Liver (tissue), 3 donors: ENCODE measurements at regions not wholly inside any gene's neighbourhood (a gene's known extent, or its start where the extent isn't known, plus 50 kb on each side); places are given as distances from the start of the nearest gene placed in this dataset.

Experiments
- EGR1 ChIP-seq, 2 donors: IDR thresholded peaks; 2 replicates each; pipeline ENCODE4 v1.6.1; 2016 to 2018; ENCODE audit warnings: antibody characterized with exemption in 2 of 2, low read depth in 2 of 2
- FOXA1 ChIP-seq: IDR thresholded peaks from 2 replicates; pipeline ENCODE4 v1.6.1; 2016; ENCODE audit warnings: antibody characterized with exemption
- FOXA2 ChIP-seq: IDR thresholded peaks from 2 replicates; pipeline ENCODE4 v1.6.1; 2016; ENCODE audit warnings: antibody characterized with exemption
- GABPA ChIP-seq, 2 donors: IDR thresholded peaks in 1 of 2; conservative IDR thresholded peaks in 1 of 2; 2 replicates each; pipeline ENCODE4 v1.6.1; 2016; ENCODE audit warnings: antibody characterized with exemption in 2 of 2, mild to moderate bottlenecking in 1 of 2, moderate library complexity in 1 of 2
- JUND ChIP-seq, 2 donors: IDR thresholded peaks; 2 replicates each; pipeline ENCODE4 v1.6.1; 2016; ENCODE audit warnings: antibody characterized with exemption in 2 of 2
- RXRA ChIP-seq, 2 donors: IDR thresholded peaks; 2 replicates each; pipeline ENCODE4 v1.6.1; 2017 to 2018; ENCODE audit warnings: antibody characterized with exemption in 2 of 2, mild to moderate bottlenecking in 1 of 2
- SP1 ChIP-seq: IDR thresholded peaks from 2 replicates; pipeline ENCODE4 v1.6.1; 2018; ENCODE audit warnings: antibody characterized with exemption, mild to moderate bottlenecking
- TAF1 ChIP-seq: conservative IDR thresholded peaks from 2 replicates; pipeline ENCODE4 v1.6.1; 2016; ENCODE audit warnings: antibody characterized with exemption, mild to moderate bottlenecking
- YY1 ChIP-seq: IDR thresholded peaks from 2 replicates; pipeline ENCODE4 v1.6.1; 2016; ENCODE audit warnings: antibody characterized with exemption, mild to moderate bottlenecking
- ZBTB33 ChIP-seq: IDR thresholded peaks from 2 replicates; pipeline ENCODE4 v1.6.1; 2016; ENCODE audit warnings: antibody characterized with exemption
- TF ChIP-seq, protein P1 (sequence below): fragments of 150-350 bp; IDR thresholded peaks from 2 replicates; pipeline ENCODE4 v1.5.1; 2017; ENCODE audit warnings: improper control_type of control experiment, low read depth, low read length; ENCODE audit not compliant: missing input control
- TF ChIP-seq, protein P2 (sequence below): IDR thresholded peaks from 2 replicates; pipeline ENCODE4 v1.6.1; 2016; ENCODE audit warnings: antibody characterized with exemption, mild to moderate bottlenecking
- TF ChIP-seq, protein P3 (sequence below): IDR thresholded peaks from 2 replicates; pipeline ENCODE4 v1.6.1; 2016; ENCODE audit warnings: antibody characterized with exemption
- donor health status: healthy.
- donor health status: healthy.

DNA sequence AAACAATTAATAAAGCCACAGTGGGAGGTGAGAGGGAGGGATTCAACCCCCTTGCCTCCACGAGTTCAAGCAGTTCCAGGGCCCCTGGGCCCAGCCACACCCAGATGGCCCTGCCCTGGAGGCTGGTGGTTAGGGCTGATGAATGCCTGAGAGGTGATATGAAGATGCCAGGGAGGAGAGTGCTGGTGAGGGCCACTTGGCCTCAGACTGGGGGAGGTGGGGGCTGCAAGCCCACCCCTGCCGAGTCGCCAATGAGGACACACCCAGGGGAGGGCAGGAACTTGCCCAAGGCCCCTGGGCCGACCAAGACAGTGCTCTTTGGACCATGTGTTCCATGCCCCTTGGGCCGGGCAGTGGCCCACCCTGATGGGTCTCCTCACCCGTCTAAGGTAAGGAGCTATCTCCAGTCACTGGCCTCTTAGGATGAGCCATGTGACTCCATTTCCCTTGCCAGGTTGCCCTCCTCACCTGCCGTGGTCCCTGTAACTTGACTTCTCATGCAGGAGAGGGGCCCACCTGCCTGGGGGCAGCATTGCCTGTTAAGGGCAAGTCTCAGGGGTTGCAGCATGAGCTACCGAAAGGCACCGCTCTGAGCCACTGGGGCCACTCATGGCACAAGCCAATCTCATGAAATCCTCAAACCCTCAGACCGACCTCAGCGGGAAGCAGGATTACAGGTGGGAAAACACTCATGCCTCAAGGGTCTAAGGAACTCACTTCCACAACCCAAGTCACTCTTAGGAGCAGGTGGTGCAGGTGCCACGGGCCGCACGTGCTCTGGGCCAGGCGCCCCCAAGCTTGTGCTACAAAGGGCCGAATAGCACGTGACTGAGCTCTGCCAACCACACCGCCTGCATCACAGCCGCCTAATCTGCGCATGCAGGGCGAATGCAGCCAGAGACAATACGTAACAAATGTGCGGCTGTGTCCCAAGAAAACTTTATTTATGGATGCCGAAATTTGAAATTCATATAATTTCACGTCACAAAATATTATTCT is 147.4 kb upstream of the MLN start:
- no peak for TF ChIP-seq ZBTB33
- TF ChIP-seq, protein P1, sequence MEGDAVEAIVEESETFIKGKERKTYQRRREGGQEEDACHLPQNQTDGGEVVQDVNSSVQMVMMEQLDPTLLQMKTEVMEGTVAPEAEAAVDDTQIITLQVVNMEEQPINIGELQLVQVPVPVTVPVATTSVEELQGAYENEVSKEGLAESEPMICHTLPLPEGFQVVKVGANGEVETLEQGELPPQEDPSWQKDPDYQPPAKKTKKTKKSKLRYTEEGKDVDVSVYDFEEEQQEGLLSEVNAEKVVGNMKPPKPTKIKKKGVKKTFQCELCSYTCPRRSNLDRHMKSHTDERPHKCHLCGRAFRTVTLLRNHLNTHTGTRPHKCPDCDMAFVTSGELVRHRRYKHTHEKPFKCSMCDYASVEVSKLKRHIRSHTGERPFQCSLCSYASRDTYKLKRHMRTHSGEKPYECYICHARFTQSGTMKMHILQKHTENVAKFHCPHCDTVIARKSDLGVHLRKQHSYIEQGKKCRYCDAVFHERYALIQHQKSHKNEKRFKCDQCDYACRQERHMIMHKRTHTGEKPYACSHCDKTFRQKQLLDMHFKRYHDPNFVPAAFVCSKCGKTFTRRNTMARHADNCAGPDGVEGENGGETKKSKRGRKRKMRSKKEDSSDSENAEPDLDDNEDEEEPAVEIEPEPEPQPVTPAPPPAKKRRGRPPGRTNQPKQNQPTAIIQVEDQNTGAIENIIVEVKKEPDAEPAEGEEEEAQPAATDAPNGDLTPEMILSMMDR, result no peak
- TF ChIP-seq FOXA1, result no peak
- TF ChIP-seq, protein P2, sequence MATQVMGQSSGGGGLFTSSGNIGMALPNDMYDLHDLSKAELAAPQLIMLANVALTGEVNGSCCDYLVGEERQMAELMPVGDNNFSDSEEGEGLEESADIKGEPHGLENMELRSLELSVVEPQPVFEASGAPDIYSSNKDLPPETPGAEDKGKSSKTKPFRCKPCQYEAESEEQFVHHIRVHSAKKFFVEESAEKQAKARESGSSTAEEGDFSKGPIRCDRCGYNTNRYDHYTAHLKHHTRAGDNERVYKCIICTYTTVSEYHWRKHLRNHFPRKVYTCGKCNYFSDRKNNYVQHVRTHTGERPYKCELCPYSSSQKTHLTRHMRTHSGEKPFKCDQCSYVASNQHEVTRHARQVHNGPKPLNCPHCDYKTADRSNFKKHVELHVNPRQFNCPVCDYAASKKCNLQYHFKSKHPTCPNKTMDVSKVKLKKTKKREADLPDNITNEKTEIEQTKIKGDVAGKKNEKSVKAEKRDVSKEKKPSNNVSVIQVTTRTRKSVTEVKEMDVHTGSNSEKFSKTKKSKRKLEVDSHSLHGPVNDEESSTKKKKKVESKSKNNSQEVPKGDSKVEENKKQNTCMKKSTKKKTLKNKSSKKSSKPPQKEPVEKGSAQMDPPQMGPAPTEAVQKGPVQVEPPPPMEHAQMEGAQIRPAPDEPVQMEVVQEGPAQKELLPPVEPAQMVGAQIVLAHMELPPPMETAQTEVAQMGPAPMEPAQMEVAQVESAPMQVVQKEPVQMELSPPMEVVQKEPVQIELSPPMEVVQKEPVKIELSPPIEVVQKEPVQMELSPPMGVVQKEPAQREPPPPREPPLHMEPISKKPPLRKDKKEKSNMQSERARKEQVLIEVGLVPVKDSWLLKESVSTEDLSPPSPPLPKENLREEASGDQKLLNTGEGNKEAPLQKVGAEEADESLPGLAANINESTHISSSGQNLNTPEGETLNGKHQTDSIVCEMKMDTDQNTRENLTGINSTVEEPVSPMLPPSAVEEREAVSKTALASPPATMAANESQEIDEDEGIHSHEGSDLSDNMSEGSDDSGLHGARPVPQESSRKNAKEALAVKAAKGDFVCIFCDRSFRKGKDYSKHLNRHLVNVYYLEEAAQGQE, result no peak
- no peak for TF ChIP-seq SP1
- no peak for TF ChIP-seq TAF1
- no peak for TF ChIP-seq RXRA (IDR thresholded peaks at IDR 0.05)
- no peak for TF ChIP-seq EGR1 (IDR thresholded peaks at IDR 0.05; ENCODE audit: low read depth in 2 of 2)
- TF ChIP-seq, protein P3, sequence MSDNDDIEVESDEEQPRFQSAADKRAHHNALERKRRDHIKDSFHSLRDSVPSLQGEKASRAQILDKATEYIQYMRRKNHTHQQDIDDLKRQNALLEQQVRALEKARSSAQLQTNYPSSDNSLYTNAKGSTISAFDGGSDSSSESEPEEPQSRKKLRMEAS, result no peak
- TF ChIP-seq GABPA (IDR thresholded peaks at IDR 0.05 in 1 of 2, conservative IDR thresholded peaks at IDR 0.05 in 1 of 2), result no peak
- TF ChIP-seq YY1, result no peak
- no peak for TF ChIP-seq FOXA2
- TF ChIP-seq JUND (IDR thresholded peaks at IDR 0.05), result no peak
